Erythroblast (primary cell): ENCODE measurements at regions not wholly inside any gene's neighbourhood (a gene's known extent, or its start where the extent isn't known, plus 50 kb on each side); places are given as distances from the start of the nearest gene placed in this dataset.

Source experiments
- DNase-seq, 2 experiments: peaks; one replicate each; lab custom pipeline; 2025; lab: John Stamatoyannopoulos, UW
- GATA1 ChIP-seq: IDR thresholded peaks from 2 replicates; pipeline ENCODE4 v1.6.1; 2011; ENCODE audit warnings: low read depth, mild to moderate bottlenecking, control low read depth, low read length, moderate library complexity
- POLR2A ChIP-seq: IDR thresholded peaks from 2 replicates; pipeline ENCODE4 v1.6.1; 2011; ENCODE audit warnings: mild to moderate bottlenecking, low read length

DNA sequence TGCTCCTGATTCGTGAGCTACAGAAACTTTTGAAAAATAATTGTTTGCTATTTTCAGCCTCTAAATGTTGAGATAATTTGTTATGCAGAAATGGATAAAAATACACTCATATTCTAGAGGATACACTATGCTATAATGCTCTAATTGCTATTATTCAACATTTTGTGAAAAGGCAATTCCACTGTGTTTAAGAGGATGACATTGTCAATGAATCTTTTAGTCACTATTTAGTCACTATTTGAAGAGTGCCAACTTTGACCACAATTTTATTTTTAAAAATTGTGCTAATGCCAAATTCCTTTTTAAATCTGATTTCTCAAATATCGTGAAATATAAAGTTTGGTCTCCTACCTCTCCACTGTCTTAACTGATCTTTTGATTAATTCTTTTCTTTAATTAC, 604.9 kb upstream of the KCNMB2 start:
- DNase-seq: no peak
- TF ChIP-seq GATA1 (no peak), POLR2A (no peak)

- TF ChIP-seq POLR2A (no peak), GATA1 (no peak)
- DNase-seq: no peak
Measured at GRCh38 chr3:177932346-177932745, 603.9 kb upstream of the KCNMB2 start.

GRCh38 chr3:177932750-177933660, 603.2 kb upstream of the KCNMB2 start:
- TF ChIP-seq POLR2A (no peak), GATA1 (no peak)
- DNase-seq: no peak

DNA sequence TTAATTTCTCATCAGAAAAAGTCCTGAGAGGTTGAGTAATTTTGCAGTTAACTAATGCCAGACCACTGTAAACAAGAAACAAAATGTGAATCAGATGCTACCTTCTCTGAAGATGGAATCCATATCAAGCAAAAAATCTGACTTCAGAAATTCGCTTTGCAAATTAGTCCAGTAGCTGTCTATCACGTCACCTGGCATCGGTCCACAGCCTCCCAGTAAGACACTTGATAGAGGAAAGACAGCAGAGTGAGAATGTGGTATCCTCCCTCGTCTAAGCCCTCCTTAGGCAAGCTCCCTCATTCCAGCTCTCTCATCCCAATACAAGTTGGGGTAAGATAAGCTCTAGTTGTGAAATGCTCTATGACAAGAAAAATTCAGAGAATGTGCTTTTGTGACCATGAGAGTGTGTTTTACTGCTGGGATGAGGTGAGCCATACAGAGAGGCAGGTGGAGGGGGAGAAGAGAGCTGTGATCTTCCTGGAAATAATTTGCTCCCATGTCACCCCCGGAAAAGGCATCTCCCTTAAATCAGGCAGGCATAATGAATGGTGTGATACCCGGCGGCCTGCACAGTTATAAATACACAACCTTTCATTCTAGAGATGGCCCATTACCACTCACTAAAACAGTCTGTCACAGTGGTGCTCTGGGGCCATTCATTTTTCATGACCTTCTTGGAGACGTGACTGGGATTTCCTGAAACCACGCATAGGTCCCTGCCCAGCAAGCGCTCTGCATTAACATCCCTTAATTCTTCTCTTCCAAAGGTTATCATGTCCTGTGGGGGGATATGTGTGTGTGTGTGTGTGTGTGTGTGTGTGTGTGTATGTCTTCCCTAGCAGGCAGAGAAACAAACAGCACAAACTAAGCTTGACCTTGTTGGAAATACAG, 602.0 kb upstream of the KCNMB2 start:
- DNase-seq: peak in 1 of 2 experiments; percentile 2

DNA sequence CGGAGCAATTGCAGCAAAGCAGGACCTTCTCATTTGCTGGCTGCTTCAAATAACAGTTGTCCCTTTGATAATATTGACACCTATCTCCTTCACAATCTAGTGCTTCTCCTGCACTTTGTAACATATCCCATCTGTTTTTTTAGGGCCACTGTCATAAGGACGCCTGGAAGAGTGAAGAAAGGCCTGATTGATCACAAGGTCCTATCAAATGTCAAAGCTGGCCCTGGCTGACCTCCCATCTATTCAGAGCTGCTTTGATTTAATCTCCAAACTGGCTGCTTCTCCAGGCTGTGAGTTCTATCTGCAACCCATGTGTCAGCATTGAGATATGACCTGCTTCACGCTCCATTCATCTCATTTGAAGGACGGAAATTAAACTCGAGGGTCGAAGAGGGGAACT, 601.2 kb upstream of the KCNMB2 start:
- DNase-seq: peak in 1 of 2 experiments; percentile 8
- TF ChIP-seq GATA1: no peak
- no peak for TF ChIP-seq POLR2A

More for the DNA sequence above, 602.0 kb upstream of the KCNMB2 start:
- TF ChIP-seq GATA1: no peak
- TF ChIP-seq POLR2A: no peak

DNA sequence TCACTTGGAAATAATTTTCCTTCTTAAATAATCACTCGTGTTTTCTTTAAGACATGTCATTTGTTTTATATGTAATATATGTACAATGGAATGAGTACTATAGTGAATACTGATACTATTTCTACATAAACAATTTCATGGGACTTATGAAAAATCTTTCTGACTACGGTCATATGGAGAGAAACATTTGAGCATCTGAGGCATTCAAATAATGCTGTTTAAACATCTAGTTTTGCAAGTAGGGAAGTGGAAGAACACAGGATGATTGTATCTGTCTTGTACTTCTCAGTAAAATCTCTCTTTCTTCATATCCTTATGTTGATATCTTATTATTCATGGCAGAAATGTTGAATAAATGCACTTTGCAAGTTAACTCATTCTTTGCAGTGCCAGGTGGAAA, 599.5 kb upstream of the KCNMB2 start:
- TF ChIP-seq POLR2A: no peak
- no peak for TF ChIP-seq GATA1
- no peak for DNase-seq

DNA sequence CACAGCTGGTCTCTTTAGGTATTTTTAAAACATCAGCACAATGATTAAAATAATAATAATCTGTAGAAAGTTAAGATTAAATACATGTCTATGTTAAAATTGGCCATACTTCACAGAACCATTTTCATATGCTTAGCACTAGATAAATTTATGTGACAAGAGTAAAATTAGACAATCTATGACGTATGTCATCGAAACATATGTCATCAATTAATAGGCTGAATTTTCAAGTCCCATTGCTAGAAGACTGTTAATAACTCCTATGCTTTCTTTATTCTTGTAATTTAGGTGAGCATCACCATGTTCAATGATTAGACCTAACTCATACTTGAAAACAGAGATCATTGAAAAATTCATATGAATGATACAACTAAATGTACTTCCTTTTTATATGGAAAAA, 593.3 kb upstream of the KCNMB2 start:
- TF ChIP-seq POLR2A (no peak), GATA1 (no peak)
- no peak for DNase-seq

DNA sequence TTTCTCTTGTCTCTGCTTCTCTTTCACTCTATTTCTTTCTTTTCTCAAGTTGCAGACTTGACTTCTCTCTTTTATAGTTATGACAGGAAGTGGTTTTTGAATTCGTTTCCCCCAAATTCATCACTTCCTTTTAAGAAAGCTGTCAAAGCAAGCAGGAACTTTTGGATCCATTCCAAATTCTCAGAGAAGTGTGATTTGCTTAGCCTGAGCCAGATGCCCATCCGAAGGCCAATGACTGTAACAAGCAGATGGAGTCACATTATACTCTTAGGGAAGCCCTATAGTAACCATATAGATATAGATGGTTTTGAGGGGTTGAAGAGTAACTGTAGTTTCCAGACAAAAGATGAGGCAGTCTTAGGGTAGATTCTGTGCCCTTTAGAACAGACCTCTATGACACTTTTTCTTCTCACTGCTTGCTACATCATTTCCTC, 592.0 kb upstream of the KCNMB2 start:
- DNase-seq: no peak
- TF ChIP-seq GATA1 (no peak), POLR2A (no peak)

GRCh38 chr3:177946048-177946447, 590.2 kb upstream of the KCNMB2 start:
- TF ChIP-seq POLR2A (no peak), GATA1 (no peak)
- DNase-seq: no peak

DNA sequence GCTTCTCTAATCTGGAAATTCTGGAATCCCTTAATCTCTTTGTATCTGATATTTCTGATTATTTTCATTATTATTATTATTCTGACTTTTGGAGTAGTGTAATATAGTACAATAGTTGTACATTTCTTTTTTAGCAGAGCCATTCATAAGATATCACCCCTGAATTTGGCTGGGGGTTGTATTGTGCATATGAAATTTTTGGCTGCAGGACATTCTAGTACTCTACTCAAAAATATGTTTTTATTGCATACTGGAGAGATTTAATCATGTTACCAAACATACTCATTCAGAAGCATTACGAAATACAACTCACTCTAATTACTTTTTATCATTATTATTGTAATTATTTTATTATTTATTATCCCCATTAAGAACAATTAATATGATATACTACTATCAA, 589.7 kb upstream of the KCNMB2 start:
- DNase-seq: no peak
- TF ChIP-seq GATA1 (no peak), POLR2A (no peak)

GRCh38 chr3:177946936-177947335, 589.3 kb upstream of the KCNMB2 start:
- no peak for DNase-seq
- TF ChIP-seq POLR2A (no peak), GATA1 (no peak)

GRCh38 chr3:177947901-177948300, 588.3 kb upstream of the KCNMB2 start:
- no peak for DNase-seq
- TF ChIP-seq POLR2A: no peak
- TF ChIP-seq GATA1: no peak

GRCh38 chr3:177948716-177949425, 587.4 kb upstream of the KCNMB2 start:
- no peak for TF ChIP-seq POLR2A
- TF ChIP-seq GATA1: no peak
- no peak for DNase-seq

- no peak for TF ChIP-seq GATA1
- TF ChIP-seq POLR2A: no peak
- no peak for DNase-seq
Measured at GRCh38 chr3:177959188-177959587, 577.0 kb upstream of the KCNMB2 start.
